ENCODE measurements at regions not wholly inside any gene's neighbourhood (a gene's known extent, or its start where the extent isn't known, plus 50 kb on each side); places are given as distances from the start of the nearest gene placed in this dataset.
"Not testable (repeated sequence)": the region's sequence is repeated elsewhere in the genome, so short reads cannot be mapped to it uniquely, and the experiment has no call there.

GRCh38 chr18:51562866-51563265, 365.4 kb upstream of the MEX3C start:
- no peak for TF ChIP-seq CTCF (IDR thresholded peaks at IDR 0.05; ENCODE audit: unreplicated experiment)
- peaks cover 9% of the 10 kb centered on the region for H3K27me3 Mint-ChIP-seq (ENCODE audit: unreplicated experiment)
- H3K36me3 Mint-ChIP-seq (ENCODE audit: low read depth, unreplicated experiment): no peaks in the 10 kb centered on the region
- no peak overlapping the region for H3K27ac Mint-ChIP-seq (ENCODE audit: unreplicated experiment)
- H3K4me1 Mint-ChIP-seq (ENCODE audit: unreplicated experiment): peaks cover 27% of the 10 kb centered on the region
- H3K4me3 Mint-ChIP-seq (ENCODE audit: unreplicated experiment): no peak overlapping the region
- no peaks in the 10 kb centered on the region for H3K9me3 Mint-ChIP-seq (ENCODE audit: unreplicated experiment)
- no peak for DNase-seq (ENCODE audit: low spot score)

- no peak for DNase-seq (ENCODE audit: low spot score)
- no peak for TF ChIP-seq CTCF (IDR thresholded peaks at IDR 0.05; ENCODE audit: unreplicated experiment)
- Mint-ChIP-seq H3K9me3 (ENCODE audit: unreplicated experiment) (no peaks in the 10 kb centered on the region), H3K36me3 (ENCODE audit: low read depth, unreplicated experiment) (no peaks in the 10 kb centered on the region), H3K27me3 (ENCODE audit: unreplicated experiment) (peaks cover 9% of the 10 kb centered on the region), H3K27ac (ENCODE audit: unreplicated experiment) (no peak overlapping the region), H3K4me3 (ENCODE audit: unreplicated experiment) (no peak overlapping the region), H3K4me1 (ENCODE audit: unreplicated experiment) (peaks cover 25% of the 10 kb centered on the region)
These were observed 365.9 kb upstream of the MEX3C start for GRCh38 chr18:51563396-51563795.

GRCh38 chr18:51568151-51568550, 370.7 kb upstream of the MEX3C start:
- Mint-ChIP-seq H3K36me3 (ENCODE audit: low read depth, unreplicated experiment) (no peaks in the 10 kb centered on the region), H3K27me3 (ENCODE audit: unreplicated experiment) (peaks cover 4% of the 10 kb centered on the region), H3K9me3 (ENCODE audit: unreplicated experiment) (no peaks in the 10 kb centered on the region), H3K27ac (ENCODE audit: unreplicated experiment) (no peak overlapping the region), H3K4me1 (ENCODE audit: unreplicated experiment) (peaks cover 17% of the 10 kb centered on the region), H3K4me3 (ENCODE audit: unreplicated experiment) (no peak overlapping the region)
- no peak for TF ChIP-seq CTCF (IDR thresholded peaks at IDR 0.05; ENCODE audit: unreplicated experiment)
- DNase-seq (ENCODE audit: low spot score): no peak

GRCh38 chr18:51569153-51569552, 371.7 kb upstream of the MEX3C start:
- peaks cover 4% of the 10 kb centered on the region for H3K27me3 Mint-ChIP-seq (ENCODE audit: unreplicated experiment)
- peaks cover 7% of the 10 kb centered on the region for H3K4me1 Mint-ChIP-seq (ENCODE audit: unreplicated experiment)
- no peaks in the 10 kb centered on the region for H3K36me3 Mint-ChIP-seq (ENCODE audit: low read depth, unreplicated experiment)
- DNase-seq (ENCODE audit: low spot score): no peak
- no peak overlapping the region for H3K4me3 Mint-ChIP-seq (ENCODE audit: unreplicated experiment)
- TF ChIP-seq CTCF (IDR thresholded peaks at IDR 0.05; ENCODE audit: unreplicated experiment): no peak
- H3K27ac Mint-ChIP-seq (ENCODE audit: unreplicated experiment): no peak overlapping the region
- no peaks in the 10 kb centered on the region for H3K9me3 Mint-ChIP-seq (ENCODE audit: unreplicated experiment)

GRCh38 chr18:51569561-51569960, 372.1 kb upstream of the MEX3C start:
- Mint-ChIP-seq H3K27ac (ENCODE audit: unreplicated experiment) (no peak overlapping the region), H3K4me1 (ENCODE audit: unreplicated experiment) (peaks cover 3% of the 10 kb centered on the region), H3K27me3 (ENCODE audit: unreplicated experiment) (peaks cover 6% of the 10 kb centered on the region), H3K9me3 (ENCODE audit: unreplicated experiment) (no peaks in the 10 kb centered on the region), H3K4me3 (ENCODE audit: unreplicated experiment) (no peak overlapping the region), H3K36me3 (ENCODE audit: low read depth, unreplicated experiment) (no peaks in the 10 kb centered on the region)
- no peak for TF ChIP-seq CTCF (IDR thresholded peaks at IDR 0.05; ENCODE audit: unreplicated experiment)
- DNase-seq (ENCODE audit: low spot score): no peak

- not testable (repeated sequence) for DNase-seq (ENCODE audit: low spot score); H3K9me3 Mint-ChIP-seq (ENCODE audit: unreplicated experiment); H3K4me1 Mint-ChIP-seq (ENCODE audit: unreplicated experiment); H3K27ac Mint-ChIP-seq (ENCODE audit: unreplicated experiment); H3K36me3 Mint-ChIP-seq (ENCODE audit: low read depth, unreplicated experiment); H3K27me3 Mint-ChIP-seq (ENCODE audit: unreplicated experiment); H3K4me3 Mint-ChIP-seq (ENCODE audit: unreplicated experiment)
These were observed 372.6 kb upstream of the MEX3C start for GRCh38 chr18:51570071-51570470.

- not testable (repeated sequence) for H3K4me1 Mint-ChIP-seq (ENCODE audit: unreplicated experiment); H3K27ac Mint-ChIP-seq (ENCODE audit: unreplicated experiment); H3K36me3 Mint-ChIP-seq (ENCODE audit: low read depth, unreplicated experiment); DNase-seq (ENCODE audit: low spot score); H3K9me3 Mint-ChIP-seq (ENCODE audit: unreplicated experiment); H3K27me3 Mint-ChIP-seq (ENCODE audit: unreplicated experiment); H3K4me3 Mint-ChIP-seq (ENCODE audit: unreplicated experiment)
These were observed 376.4 kb upstream of the MEX3C start for GRCh38 chr18:51573886-51574285.

Data from endothelial cell (in vitro differentiated cells).